ENCODE measurements at regions not wholly inside any gene's neighbourhood (a gene's known extent, or its start where the extent isn't known, plus 50 kb on each side); places are given as distances from the start of the nearest gene placed in this dataset.

GRCh38 chr10:65628493-65629139 is 1297.2 kb upstream of the LRRTM3 start:
- TF ChIP-seq POLR2A (IDR thresholded peaks at IDR 0.05) (no peak), CTCF (IDR thresholded peaks at IDR 0.05) (no peak)
